Sigmoid colon (tissue), 4 donors: ENCODE measurements at regions not wholly inside any gene's neighbourhood (a gene's known extent, or its start where the extent isn't known, plus 50 kb on each side); places are given as distances from the start of the nearest gene placed in this dataset.

Experiments used
- CTCF ChIP-seq, 4 experiments: fragments of 450-650 bp in 3 of 4; fragments of 200-600 bp in 1 of 4; IDR thresholded peaks; one replicate each; pipeline ENCODE4 v1.5.1; 2016 to 2019; ENCODE audit warnings: antibody characterized with exemption in 4 of 4, mild to moderate bottlenecking in 3 of 4, moderate library complexity in 2 of 4
- EP300 ChIP-seq, 4 donors: sonication (generic); formaldehyde crosslinking; IDR thresholded peaks; one replicate each; pipeline ENCODE4 v1.6.1; 2017; ENCODE audit warnings: antibody characterized with exemption in 4 of 4
- POLR2A ChIP-seq, 2 donors: fragments of 450-650 bp; IDR thresholded peaks; one replicate each; pipeline ENCODE4 v1.6.1; 2016; ENCODE audit warnings: antibody characterized with exemption in 2 of 2, mild to moderate bottlenecking in 2 of 2, moderate library complexity in 2 of 2

- TF ChIP-seq CTCF (IDR thresholded peaks at IDR 0.05) (no peak), POLR2A (IDR thresholded peaks at IDR 0.05) (no peak), EP300 (IDR thresholded peaks at IDR 0.05) (no peak)
Measured at GRCh38 chr15:87502173-87502572, 754.4 kb downstream of the NTRK3 start.
